ENCODE measurements at regions not wholly inside any gene's neighbourhood (a gene's known extent, or its start where the extent isn't known, plus 50 kb on each side); places are given as distances from the start of the nearest gene placed in this dataset.

DNA sequence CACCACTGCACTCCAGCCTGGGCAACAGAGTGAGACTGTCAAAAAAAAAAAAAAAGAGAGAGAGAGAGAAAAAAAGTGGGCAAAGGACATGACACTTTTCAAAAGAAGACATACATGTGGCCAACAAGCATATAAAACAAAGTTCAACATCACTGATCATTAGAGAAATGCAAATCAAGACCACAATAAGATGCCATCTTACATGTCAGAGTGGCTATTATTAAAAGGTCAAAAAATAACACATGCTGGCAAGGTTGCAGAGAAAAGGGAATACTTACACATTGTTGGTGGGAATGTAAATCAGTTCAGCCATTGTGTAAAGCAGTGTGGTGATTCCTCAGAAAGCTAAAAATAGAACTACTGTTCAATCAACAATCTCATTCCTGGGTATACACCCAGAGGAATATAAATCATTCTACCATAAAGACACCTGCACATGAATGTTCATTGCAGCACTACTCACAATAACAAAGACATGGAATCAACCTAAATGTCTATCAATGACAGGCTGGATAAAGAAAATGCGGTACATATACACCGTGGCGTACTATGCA lies 94.9 kb upstream of the TRIM2 start:
- no peak for DNase-seq

DNA sequence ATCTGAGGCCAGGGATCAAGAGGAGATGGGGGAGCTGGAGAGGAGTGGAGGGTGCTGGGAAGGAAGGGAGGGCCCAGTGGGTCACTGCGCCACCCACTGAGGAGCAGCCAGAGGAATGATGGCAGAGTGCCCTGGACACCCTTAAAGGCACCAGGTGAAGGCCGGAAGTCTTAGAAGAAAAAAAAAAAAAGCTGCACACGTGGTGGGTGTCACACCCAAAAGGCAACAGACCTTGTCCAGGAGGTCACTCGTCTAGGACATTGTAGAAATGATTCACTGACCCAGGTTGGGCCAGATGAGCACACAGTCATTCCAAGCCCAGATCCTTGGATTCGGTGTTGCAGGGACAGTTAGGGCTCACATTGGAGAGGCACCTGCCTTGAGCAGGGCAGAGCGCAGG lies 93.5 kb upstream of the TRIM2 start:
- no peak for DNase-seq

DNA sequence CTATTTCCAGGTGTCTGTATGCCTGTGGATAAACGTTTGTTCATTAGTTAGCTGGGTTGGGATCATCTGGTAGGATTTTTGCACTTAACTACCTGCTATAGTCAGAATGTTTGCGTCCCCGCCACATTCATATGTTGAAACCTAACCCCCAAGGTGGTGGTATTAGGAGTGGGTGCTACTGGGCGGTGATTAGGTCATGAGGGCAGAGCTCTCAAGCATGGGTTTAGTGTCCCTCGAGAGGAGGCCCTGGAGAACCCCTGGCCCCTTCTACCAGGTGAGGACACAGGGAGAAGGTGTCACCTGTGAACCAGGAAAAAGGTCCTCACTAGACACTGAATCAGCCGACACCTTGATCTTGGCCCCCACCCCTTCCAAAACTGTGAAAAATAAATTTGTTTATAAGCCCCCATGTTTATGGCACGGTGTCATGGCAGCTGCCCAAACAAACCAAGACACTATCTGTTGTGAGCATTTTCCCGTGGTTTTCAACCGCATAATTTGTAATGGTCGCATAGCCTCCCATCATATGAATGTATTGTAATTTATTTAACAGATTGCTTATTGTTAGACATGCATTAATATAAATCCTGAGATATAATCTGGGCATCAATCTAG lies 92.7 kb upstream of the TRIM2 start:
- no peak for DNase-seq

DNA sequence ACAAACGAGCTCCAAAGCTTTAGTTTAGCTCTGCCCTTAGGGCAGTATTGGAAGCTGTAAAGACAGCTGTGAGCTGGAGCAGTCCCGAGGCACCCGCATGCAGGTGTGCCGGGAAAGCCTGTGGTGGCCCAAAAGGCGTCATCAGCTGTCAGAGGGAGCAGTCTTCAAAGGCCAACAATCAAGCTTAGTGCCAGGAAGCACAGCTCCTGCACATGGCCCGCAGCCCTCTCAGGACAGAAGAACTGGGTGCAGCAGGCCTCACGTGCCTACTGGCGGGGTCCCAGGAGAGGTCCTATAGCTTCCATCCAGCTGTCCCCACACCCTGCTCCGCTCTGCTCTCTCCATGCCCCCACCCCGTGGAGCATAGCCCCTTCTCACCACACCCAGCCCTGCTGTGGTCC lies 92.2 kb upstream of the TRIM2 start:
- DNase-seq, result no peak

DNA sequence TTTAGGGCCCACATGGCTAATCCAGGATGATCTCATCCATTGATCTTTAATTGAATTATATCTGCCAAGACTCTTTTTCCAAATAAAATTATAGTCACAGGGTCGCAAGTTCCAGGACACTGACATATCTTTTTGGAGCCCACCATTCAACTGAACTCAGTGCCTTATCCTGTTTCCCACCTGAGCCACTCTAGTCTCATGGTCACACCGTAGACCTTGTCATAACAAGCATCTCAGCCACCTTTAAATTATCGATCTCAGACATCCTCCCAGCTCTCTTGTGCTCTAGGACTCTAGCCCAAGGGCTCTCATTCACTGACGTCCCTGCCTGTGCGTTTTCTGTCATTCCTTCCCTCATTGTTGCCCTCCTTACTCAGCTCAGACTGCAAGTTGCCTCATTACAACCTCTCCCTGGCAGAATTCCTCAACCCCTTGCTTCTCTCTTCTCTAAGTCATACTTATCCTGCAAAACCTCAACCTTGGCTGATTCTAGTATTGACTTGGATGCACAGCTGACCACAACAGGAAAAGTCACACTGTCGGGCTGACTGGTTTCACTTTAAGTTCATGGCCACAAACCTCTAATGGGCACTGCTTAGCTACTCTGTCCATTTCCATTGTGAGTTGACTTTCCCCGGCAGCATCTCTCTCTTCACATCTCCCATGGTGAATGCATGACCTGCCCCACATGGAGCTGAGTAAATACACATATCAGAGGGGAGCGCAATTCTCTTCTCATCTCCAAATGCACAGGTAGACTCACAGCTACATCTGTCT lies 91.0 kb upstream of the TRIM2 start:
- no peak for DNase-seq

DNA sequence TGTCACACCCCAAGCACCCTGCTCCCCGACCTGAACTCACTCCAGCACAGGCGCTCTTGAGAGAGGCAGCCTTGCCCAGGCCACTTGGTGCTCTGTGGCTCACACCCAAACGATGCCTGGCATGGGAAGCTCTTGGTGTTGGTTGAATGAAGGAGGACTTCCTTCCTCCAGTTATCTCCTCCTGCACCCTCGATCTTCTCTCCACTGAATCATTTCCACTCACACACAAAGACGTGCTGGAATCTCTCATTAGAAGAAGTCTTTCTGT lies 90.5 kb upstream of the TRIM2 start:
- no peak for DNase-seq

DNA sequence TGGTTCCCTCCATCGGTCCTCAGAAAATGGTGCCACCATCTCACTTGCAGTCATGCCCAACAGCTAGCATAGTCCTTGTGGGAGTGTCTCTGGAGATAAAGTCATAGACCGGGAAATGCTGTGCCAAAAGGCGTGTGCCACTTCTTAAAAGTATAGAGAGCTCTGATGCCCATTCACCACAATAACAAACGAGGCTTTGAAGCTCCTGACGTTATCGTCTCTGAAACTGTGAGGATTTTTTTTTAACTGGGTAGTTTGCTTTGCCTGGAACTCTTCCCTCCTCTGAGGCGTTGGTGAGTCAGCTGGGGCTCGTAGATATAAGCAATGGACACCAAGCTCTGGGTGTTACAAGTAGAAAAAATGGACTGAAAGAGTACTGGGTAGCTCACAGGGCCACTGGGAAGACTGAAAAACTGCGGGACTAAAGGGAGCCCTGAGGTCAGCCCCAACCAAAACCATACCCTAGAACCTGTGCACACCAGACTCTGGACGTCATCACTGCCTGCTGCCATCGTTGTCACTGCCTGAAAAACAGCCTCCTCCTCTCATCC lies 89.4 kb upstream of the TRIM2 start:
- DNase-seq, result no peak

DNA sequence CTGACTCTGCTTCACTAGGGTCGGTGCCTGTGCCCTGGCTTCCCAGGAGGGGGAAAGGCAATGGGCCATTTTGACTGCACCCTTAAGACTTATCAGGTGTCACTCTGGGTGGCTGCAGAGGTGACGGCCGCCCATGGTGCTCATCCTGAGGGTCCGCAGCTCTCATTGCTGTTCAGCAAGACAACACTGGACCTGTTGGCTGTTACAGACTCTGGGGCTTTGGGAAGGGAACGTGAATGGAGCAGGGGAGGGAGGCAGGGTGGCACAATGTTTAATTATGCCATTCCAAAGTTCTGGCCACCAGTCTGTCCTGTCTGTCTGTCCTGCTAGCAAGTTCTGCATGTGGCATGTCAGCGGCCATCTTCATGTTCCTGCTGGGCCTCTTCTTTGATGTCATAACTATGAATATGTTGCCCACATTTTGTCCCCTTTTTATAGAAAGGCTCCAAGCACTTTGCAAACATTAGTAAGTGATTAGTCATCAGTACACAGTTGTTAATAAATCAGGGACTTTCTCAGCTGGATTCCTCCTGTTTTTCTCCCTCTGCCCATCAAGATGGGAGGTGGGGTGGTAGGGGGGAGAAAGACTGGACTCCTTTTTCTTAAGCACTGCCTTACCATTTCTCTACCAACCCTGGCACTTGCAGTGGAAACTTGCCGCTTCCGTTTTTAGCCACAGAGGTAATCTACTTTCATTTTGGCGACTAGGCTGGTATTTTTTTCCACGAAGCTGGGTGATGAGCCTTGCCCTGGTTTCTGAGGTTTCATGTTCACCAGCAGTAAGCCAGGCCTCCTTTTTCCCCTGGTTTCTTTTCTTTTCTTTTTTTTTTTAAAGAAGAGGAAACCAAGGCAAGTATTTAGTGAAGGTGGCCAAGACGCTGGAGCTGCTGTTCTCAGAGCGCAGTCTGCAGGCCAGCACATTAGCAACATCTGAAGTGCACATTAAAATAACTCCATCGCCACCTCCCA lies 88.6 kb upstream of the TRIM2 start:
- no peak for DNase-seq

DNA sequence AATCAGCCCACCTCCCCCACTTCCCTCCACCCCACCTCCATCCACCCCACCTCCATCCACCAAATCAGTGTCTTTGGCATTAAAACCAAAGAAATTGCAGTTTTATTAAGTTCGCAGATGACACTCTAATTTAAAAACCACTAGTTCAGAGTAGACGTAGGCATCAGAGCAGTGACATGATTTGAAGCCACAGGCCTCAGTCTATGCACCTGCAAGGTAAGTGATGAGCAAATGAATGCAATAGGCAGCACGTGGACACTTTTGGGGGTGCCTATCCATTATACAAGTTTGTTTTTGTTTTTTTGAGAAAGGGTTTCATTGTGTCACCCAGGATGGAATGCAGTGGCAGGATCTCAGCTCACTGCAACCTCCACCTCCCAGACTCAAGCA lies 88.0 kb upstream of the TRIM2 start:
- no peak for DNase-seq

DNA sequence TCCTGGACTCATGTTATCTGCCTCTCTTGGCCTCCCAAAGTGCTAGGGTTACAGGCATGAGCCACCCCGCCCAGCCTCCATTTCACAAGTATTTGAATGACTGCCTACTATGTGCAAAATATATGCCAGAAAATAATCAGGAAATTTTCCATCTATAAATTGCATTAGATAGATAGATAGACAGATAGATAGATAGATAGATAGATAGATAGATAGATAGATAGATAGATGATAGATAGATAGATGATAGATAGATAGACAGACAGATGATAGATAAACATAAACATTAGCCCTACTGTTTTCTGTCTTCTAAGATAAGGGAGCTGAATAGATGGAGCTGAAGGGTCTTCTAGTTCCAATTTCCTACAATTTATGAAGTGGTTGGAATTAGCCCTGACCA lies 87.4 kb upstream of the TRIM2 start:
- DNase-seq, result no peak

DNA sequence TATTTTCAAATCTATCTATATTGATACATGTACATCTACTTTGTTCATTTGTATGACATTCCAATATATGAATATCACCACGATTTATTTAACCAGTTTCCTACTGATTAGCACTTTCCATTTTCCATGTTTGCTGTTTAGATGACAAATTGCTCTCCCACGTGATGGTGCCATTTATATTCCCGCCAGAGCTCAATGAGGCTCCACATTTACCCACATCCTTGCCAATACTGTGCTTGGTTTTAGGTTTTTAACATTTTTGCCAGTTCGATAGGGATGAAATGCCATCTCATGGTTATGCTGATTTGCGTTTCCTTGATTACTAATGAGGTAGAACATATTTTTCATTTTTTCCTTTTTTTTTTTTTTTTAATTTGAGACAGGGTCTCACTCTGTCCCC lies 86.7 kb upstream of the TRIM2 start:
- no peak for DNase-seq

DNA sequence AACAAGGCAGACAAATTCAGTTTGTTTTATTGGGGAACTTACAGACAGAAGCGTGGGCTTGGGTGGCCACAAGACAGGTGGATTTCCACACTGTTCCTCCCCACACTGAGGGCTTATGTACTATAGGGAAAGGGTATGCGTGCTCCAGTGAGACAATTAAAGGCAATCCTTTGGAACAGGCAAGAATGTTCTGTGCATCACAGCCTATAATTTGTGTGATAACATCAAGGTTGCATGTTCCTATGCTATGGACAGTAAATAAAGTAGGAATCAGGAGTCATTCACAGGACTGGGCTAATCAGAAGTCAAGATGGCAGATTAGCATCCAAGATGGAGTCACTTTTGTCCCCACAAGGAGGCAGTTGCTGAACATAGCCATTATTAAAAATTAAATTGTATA lies 84.6 kb upstream of the TRIM2 start:
- DNase-seq, result no peak

DNA sequence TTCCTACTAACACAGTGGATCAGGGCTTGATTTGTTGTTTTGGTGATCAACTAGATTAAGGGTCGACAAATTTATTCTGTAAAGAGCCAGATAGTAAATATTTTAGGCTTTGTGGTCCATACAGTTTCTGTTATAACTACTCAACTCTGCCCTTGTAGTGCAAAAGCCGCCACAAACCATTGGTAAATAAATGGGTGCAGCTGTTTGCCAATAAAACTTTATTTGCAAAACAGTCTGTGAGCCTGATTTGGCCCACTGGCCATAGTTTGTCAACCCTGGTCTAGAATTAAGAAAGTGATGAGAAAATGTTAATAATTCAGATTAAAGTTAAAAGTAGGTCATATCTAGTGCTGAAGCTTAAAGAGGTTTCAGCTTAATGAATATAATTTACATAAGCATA lies 84.0 kb upstream of the TRIM2 start:
- DNase-seq, result no peak

DNA sequence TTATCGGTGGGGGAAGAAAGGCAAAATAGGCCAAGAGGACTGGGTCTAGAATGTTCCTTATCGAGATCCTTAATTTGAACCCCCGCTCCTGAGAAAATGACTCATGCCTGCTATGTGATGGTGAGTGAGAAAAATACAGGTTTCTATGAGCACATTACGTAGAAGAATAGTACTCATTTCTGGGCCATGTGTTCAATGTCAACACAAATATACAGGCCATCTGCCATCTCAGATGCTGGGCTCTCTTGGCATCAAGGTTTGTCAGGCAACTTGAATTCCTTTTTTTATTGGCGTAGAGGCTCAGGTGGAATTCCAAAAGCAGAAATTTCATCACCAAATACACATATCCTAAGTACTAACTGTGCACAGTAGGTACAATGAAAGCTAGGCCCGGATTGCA lies 81.4 kb upstream of the TRIM2 start:
- DNase-seq, result peak in 1 of 2 experiments; percentile 48

DNA sequence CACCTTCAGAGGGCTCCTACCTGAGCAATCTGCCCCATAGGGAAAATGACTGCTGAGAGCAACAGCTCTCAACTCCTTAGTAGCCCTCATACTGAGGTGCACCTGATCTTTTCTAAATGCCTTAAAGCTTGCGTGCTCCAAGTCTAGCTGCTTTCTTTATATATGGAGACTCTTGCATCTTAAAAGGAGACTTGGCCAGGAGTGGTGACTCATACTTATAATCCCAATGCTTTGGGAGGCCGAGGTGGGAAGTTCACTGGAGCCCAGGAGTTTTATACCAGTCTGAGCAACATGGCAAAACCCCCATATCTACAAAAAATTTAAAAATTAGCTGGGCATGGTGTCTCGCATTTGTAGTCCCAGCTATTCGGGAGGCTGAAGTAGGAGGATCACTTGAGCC lies 78.1 kb upstream of the TRIM2 start:
- no peak for DNase-seq

DNA sequence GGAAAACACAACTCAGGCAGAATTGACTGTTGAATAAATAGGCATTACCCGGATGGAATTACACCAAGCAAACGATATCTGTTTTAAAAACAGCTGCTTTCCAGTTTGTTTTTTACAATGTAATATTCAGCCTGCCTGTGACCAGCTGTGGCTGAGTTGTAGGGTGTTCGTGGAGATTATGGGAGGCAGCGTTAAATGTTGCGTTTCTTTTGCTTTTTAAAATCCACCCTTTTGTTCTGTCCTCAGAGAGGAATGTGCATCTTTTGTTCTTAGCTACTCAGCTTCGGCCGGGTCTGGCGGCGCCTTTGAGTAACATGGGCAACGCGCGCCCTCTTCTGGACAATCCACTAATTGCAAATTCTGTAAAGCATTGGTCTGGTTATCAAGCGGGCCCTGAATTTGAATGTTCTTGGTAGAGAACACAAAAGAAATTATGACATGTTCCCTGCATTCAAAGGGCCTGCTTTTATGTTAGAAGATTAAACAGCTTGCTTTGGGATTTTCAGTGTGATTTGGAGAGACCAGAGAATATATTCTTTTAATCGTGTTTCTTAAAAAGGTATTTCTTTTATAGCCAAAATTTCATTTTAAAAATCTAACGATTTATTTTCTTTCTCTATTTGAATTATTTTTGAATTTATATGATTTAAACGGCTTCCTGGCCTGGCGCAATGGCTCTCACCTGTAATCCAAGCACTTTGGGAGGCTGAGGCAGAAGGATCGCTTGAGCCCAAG lies 76.3 kb upstream of the TRIM2 start:
- peak; percentile 81 to 89 for DNase-seq

DNA sequence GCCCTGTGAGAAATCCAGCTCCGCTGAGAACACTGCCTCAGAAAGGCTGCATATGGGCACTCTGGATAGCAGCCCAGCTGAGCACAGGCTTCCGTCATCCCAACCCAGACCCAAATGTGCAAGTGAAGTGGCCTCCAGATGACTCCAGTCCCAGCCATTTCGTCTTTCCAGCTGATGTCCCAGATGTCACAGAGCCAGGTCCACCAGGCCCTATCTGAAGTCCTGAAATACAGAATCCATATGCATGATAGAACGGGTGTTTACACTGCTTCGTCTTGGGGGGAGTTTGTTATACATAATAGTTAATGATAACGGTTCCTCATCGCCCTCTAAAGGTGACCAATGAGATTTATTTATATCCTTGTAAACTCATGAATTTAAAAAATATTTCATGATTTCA lies 72.6 kb upstream of the TRIM2 start:
- peak; percentile 16 to 71 for DNase-seq

DNA sequence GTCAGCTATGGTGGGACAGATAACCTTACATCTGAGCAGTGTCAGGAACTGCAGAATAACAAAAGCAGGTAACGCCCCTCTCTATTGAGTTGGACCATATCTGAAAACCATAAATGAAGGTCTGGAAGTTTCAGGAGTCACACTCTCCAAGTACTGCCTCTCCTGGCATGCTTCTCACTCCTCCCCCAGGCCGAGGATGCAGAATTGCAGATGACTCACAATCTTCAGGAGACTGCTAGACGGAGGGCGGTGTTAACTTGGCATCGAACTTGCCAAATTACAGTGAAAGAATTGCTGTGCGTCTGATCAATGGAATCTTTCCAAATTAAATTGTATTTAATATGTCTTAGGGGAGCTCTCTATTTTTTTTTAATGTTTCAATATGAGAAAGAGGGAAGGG lies 67.1 kb upstream of the TRIM2 start:
- peak in 1 of 2 experiments; percentile 48 for DNase-seq

DNA sequence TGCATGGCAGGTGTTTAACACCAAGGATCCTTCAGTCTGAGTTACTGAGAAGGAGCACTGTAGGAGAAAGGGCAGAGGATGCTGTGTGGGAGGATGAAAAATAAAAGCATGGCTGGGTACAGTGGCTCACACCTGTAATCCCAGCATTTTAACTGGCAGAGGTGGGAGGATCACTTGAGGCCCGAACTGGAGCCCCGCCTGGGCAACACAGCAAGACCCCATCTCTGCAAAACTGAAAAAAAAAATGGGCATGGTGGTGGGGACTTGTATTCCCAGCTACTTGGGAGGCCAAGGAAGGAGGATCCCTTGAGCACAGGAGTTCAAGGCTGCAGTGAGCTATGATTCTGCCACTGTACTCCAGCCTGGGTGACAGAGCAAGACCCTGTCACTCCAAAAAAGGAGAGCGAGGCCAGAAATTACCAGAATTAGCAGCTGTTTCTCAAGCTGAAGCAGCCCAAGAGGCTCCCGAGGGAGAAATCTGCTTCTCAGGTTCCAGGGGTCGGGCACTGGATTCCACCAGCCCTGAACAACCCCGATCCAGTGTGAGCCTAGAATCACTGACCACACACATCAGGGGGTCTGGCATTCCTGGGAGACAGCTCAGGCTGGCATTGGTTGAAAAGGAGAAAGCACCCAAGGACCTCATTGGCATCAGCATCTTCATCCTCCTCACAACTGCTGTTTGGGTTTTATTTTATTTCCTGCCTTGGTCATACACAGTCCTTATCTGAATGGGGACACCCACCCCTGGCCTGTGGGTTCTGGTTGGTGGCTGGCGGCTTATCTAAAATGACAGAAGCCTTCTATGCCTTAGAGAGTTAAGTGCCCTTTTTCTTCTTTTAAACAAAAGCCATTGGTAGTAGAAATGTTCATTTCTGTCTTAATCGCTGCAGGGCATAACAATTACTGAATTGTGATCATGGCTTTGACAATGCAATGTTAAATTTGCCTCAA lies 66.3 kb upstream of the TRIM2 start:
- no peak for DNase-seq

DNA sequence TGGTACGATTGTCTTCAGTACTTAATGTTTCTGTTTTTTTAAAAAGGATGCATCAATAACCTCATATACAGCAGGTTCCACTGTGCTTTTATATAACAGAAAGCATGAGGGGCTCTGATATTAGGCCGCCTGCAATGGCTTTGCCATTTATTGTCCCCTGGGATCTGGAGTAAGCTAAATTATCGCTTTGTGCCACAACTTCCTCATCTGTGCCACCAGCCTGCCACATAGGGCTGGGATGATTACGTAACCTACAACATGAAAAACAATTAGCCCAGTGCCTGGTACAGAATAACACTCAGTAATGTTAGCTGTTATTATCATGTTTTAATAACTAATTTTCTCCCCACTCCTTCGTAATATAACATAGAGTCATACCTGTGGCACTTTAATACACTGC lies 65.5 kb upstream of the TRIM2 start:
- DNase-seq, result no peak

DNA sequence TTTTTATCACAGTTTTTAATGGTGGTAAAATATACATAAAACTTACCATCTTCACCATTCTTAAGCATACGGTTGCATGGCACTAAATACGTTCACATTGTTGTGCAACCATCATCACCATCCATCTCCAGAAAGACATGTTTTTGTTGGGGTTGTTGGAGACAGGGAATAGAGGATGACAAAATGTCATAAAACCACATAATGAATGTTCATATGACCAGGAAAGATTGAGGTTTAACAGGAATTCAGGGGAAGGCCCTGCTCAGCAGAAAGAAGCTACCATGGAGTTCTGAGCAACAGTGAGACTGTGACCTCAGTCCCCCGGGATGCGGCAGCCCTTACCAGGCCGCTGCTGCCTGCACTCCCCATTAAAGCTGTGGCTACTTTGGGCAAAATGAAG lies 63.9 kb upstream of the TRIM2 start:
- DNase-seq, result no peak

DNA sequence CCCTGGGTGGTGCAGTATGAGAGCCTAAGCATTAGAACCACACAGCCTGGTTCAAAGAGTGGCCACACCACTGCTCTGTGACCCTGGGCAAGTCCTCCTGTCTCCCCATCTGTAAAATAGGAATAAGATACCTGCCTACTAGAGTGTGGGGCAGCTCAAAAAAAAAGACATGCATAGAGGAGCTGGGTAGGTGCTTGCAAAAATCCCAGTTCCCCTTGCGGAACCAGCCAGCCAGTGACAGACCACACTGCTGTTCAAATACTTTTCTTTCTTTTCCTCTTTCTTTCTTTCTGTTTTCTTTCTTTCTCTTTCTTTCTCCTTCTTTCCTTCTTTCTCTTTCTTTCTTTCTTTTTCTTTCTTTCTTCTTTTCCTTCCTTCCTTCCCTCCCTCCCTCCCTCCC lies 63.0 kb upstream of the TRIM2 start:
- DNase-seq, result no peak
